NCI-H2171 treated with DMSO at 0.1 percent for 48 hours (cell line): ENCODE measurements at regions not wholly inside any gene's neighbourhood (a gene's known extent, or its start where the extent isn't known, plus 50 kb on each side); places are given as distances from the start of the nearest gene placed in this dataset.
"Not testable (repeated sequence)": the region's sequence is repeated elsewhere in the genome, so short reads cannot be mapped to it uniquely, and the experiment has no call there.

ENCODE experiments used
- DNase-seq: peaks from one replicate; lab custom pipeline; 2025; lab: John Stamatoyannopoulos, UW

- DNase-seq: no peak
These were observed 58.6 kb upstream of the USP25 start for GRCh38 chr21:15671188-15671587.

DNA sequence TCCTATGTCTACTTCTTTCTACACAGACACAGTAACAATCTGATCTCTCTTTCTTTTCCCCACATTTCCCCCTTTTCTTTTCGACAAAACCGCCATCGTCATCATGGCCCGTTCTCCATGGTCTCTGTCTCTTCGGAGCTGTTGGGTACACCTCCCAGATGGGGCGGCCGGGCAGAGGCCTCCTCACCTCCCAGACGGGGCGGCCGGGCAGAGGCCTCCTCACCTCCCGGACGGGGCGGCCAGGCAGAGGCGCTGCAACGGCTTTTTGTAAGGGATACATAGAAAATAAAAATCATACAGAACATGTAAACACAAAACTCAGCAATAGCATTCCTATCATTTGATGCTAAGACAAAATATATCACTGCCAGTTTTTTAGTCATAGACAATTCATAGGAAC is 57.2 kb upstream of the USP25 start:
- not testable (repeated sequence) for DNase-seq

DNA sequence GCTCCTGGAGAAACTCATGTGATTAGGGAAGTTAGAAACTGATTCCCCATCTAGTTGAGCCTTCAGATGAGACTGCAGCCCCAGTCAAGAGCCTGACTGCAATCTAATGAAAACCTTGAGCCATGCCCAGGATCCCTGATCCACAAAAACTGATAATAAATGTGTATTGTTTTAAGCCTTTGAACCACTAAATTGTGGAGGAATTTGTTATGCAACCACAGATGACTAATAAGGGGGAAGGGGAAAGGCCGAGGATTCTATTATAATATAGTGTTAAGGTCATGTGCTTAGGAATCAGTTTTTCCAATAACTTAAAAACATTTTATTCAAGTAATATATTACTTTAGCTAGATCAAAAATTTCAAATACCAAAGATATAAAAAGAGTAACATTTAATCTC is 52.8 kb upstream of the USP25 start:
- DNase-seq: no peak

DNA sequence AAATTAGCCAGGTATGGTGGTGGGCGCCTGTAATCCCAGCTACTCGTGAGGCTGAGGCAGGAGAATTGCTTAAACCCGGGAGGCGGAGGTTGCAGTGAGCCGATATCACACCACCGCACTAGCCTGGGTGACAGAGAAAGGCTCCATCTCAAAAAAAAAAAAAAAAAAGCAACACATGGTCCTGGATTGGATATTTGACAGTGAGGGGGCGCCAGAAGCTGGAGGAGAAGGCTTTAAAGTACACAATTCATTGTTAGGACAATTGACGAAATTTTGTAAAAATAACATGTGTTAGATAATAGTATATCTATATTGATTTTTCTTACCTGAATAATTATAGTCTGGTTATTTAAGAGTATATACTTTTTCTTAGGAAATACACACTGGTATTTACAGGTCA is 50.2 kb upstream of the USP25 start:
- DNase-seq: no peak
